OCI-LY1 (cell line): ENCODE measurements at regions not wholly inside any gene's neighbourhood (a gene's known extent, or its start where the extent isn't known, plus 50 kb on each side); places are given as distances from the start of the nearest gene placed in this dataset.

Source experiments
- H2AFZ ChIP-seq: fragments of 200-600 bp; sonication (generic), shearing (Covaris generic); 2 replicates; pipeline ENCODE4 v1.6.0; 2014; ENCODE audit warnings: antibody characterized with exemption, mild to moderate bottlenecking, low read length
- H3F3A ChIP-seq: fragments of 200-600 bp; sonication (generic), shearing (Covaris generic); 2 replicates; pipeline ENCODE4 v1.6.0; 2014; ENCODE audit warnings: mild to moderate bottlenecking, antibody characterized with exemption, low read length, moderate library complexity; ENCODE audit not compliant: insufficient read depth
- H3K27ac ChIP-seq: fragments of 200-600 bp; sonication (generic); 2 replicates; pipeline ENCODE4 v1.5.1; 2014; ENCODE audit warnings: low read length, mixed run types, mild to moderate bottlenecking, low read depth; ENCODE audit not compliant: poor library complexity, severe bottlenecking
- H3K27me3 ChIP-seq: fragments of 200-600 bp; sonication (generic); 2 replicates; pipeline ENCODE4 v1.6.0; 2014; ENCODE audit warnings: antibody characterized with exemption, mild to moderate bottlenecking, low read length, moderate library complexity; ENCODE audit not compliant: insufficient read depth
- H3K36me3 ChIP-seq: fragments of 200-600 bp; sonication (generic); 2 replicates; pipeline ENCODE4 v1.6.1; 2014; ENCODE audit warnings: mild to moderate bottlenecking, antibody characterized with exemption, low read length, moderate library complexity, mixed read lengths; ENCODE audit not compliant: insufficient read depth
- H3K4me1 ChIP-seq: fragments of 200-600 bp; sonication (generic); 2 replicates; pipeline ENCODE4 v1.5.1; 2014; ENCODE audit warnings: mild to moderate bottlenecking, low read length, moderate library complexity; ENCODE audit not compliant: insufficient read depth, severe bottlenecking
- H3K4me2 ChIP-seq: fragments of 200-600 bp; sonication (generic), shearing (Covaris generic); 2 replicates; pipeline ENCODE4 v1.6.1; 2014; ENCODE audit warnings: low read length
- H3K4me3 ChIP-seq: fragments of 200-600 bp; sonication (generic); 2 replicates; pipeline ENCODE4 v1.5.1; 2014; ENCODE audit warnings: low read length, low read depth, mild to moderate bottlenecking, mixed read lengths; ENCODE audit not compliant: poor library complexity, severe bottlenecking
- H3K79me2 ChIP-seq: fragments of 200-600 bp; shearing (Covaris generic); 2 replicates; pipeline ENCODE4 v1.6.1; 2016; ENCODE audit warnings: mixed run types, low read length, mixed read lengths; ENCODE audit not compliant: insufficient read depth
- H3K9ac ChIP-seq: fragments of 200-600 bp; sonication (generic), shearing (Covaris generic); 2 replicates; pipeline ENCODE4 v1.6.1; 2014; ENCODE audit warnings: mild to moderate bottlenecking, low read length, mixed read lengths
- H3K9me2 ChIP-seq: fragments of 200-600 bp; sonication (generic), shearing (Covaris generic); 2 replicates; pipeline ENCODE4 v1.6.1; 2014; ENCODE audit warnings: low read depth, mild to moderate bottlenecking, low read length, mixed read lengths
- H3K9me3 ChIP-seq: fragments of 200-600 bp; shearing (Covaris generic); 2 replicates; pipeline ENCODE4 v1.6.1; 2014; ENCODE audit warnings: low read length, mixed read lengths
- H4K20me1 ChIP-seq: fragments of 200-600 bp; sonication (generic), shearing (Covaris generic); 2 replicates; pipeline ENCODE4 v1.6.0; 2016; ENCODE audit warnings: mild to moderate bottlenecking, low read length; ENCODE audit not compliant: insufficient read depth
- CTCF ChIP-seq: fragments of 200-600 bp; sonication (generic), shearing (Covaris generic); IDR thresholded peaks from 2 replicates; pipeline ENCODE4 v1.5.1; 2017; ENCODE audit warnings: mild to moderate bottlenecking, antibody characterized with exemption, low read length, moderate library complexity, mixed read lengths
- EZH2 ChIP-seq: fragments of 200-600 bp; sonication (generic), shearing (Covaris generic); IDR thresholded peaks from 2 replicates; pipeline ENCODE4 v1.8.0; 2017; ENCODE audit warnings: borderline replicate concordance, mixed run types, mild to moderate bottlenecking, antibody characterized with exemption, low read length, moderate library complexity, mixed read lengths

- Histone ChIP-seq H3K4me2 (no peak overlapping the region), H3K27ac (no peak overlapping the region), H3K9me3 (no peaks in the 10 kb centered on the region), H3F3A (no peaks in the 10 kb centered on the region), H3K9me2 (no peaks in the 10 kb centered on the region), H3K27me3 (no peaks in the 10 kb centered on the region), H2AFZ (no peak overlapping the region), H3K79me2 (no peaks in the 10 kb centered on the region), H4K20me1 (no peaks in the 10 kb centered on the region), H3K4me3 (no peak overlapping the region), H3K36me3 (no peaks in the 10 kb centered on the region), H3K4me1 (no peaks in the 10 kb centered on the region), H3K9ac (no peak overlapping the region)
- TF ChIP-seq EZH2 (no peak), CTCF (no peak)
Measured at GRCh38 chr18:61738042-61738441, 154.8 kb downstream of the RNF152 start.

- no peaks in the 10 kb centered on the region for H3K4me1 ChIP-seq
- H3F3A ChIP-seq: no peaks in the 10 kb centered on the region
- no peaks in the 10 kb centered on the region for H4K20me1 ChIP-seq
- no peaks in the 10 kb centered on the region for H3K9me3 ChIP-seq
- no peak overlapping the region for H2AFZ ChIP-seq
- H3K9me2 ChIP-seq: no peaks in the 10 kb centered on the region
- no peaks in the 10 kb centered on the region for H3K36me3 ChIP-seq
- TF ChIP-seq CTCF: no peak
- no peak for TF ChIP-seq EZH2
- no peak overlapping the region for H3K4me3 ChIP-seq
- H3K4me2 ChIP-seq: no peak overlapping the region
- no peak overlapping the region for H3K9ac ChIP-seq
- H3K27me3 ChIP-seq: no peaks in the 10 kb centered on the region
- no peak overlapping the region for H3K27ac ChIP-seq
- H3K79me2 ChIP-seq: no peaks in the 10 kb centered on the region
Measured at GRCh38 chr18:61736133-61736532, 156.7 kb downstream of the RNF152 start.

GRCh38 chr18:61735564-61736102, 157.2 kb downstream of the RNF152 start:
- H3F3A ChIP-seq: no peaks in the 10 kb centered on the region
- no peaks in the 10 kb centered on the region for H3K4me1 ChIP-seq
- TF ChIP-seq EZH2: no peak
- no peak for TF ChIP-seq CTCF
- H3K9ac ChIP-seq: no peak overlapping the region
- no peaks in the 10 kb centered on the region for H3K9me2 ChIP-seq
- no peak overlapping the region for H3K4me2 ChIP-seq
- H3K4me3 ChIP-seq: no peak overlapping the region
- H3K79me2 ChIP-seq: no peaks in the 10 kb centered on the region
- H3K9me3 ChIP-seq: no peaks in the 10 kb centered on the region
- no peaks in the 10 kb centered on the region for H3K36me3 ChIP-seq
- H2AFZ ChIP-seq: no peak overlapping the region
- H3K27ac ChIP-seq: no peak overlapping the region
- no peaks in the 10 kb centered on the region for H3K27me3 ChIP-seq
- no peaks in the 10 kb centered on the region for H4K20me1 ChIP-seq
